Endothelial cell of umbilical vein (primary cell): ENCODE measurements at regions not wholly inside any gene's neighbourhood (a gene's known extent, or its start where the extent isn't known, plus 50 kb on each side); places are given as distances from the start of the nearest gene placed in this dataset.
A peak's percentile ranks its signal among the peaks of the same experiment; 100 is the strongest.

Source experiments
- BruUV-seq: library from RNA; stranded (reverse); fragments of 400-500 nt; replicated peaks from 2 replicates; lab custom pipeline; 2021; lab: Mats Ljungman, UMichigan
- CTCF ChIA-PET: fragments of 300-600, 350-600 bp; sonication (Branson Sonifier 250); formaldehyde crosslinking; loops from one replicate; lab custom pipeline; 2021; ENCODE audit warnings: antibody characterized with exemption, inconsistent platforms; lab: Charles Lee
- POLR2A ChIA-PET: fragments of 300-600, 350-600 bp; sonication (Branson Sonifier 250); formaldehyde crosslinking; loops from one replicate; lab custom pipeline; 2021; ENCODE audit warnings: antibody characterized with exemption, inconsistent platforms; lab: Charles Lee
- DNase-seq: peaks from one replicate; pipeline ENCODE4 v3.0.0-alpha.2; 2011; ENCODE audit warnings: low read depth, low spot score
- FAIRE-seq: peaks from 2 replicates; lab custom pipeline; 2011; peaks lifted over from hg19 to GRCh38; lab: Jason Lieb, UNC
- H2AFZ ChIP-seq: 2 replicates; pipeline ENCODE4 v1.6.0; 2012; ENCODE audit warnings: low read depth, low read length, control low read depth, inconsistent platforms
- H3K27ac ChIP-seq: 2 replicates; pipeline ENCODE4 v1.5.1; 2011; ENCODE audit warnings: low read depth, mild to moderate bottlenecking, control low read depth, low read length, moderate library complexity; ENCODE audit not compliant: insufficient read depth
- H3K27me3 ChIP-seq, 2 experiments: 2 replicates each; pipeline versions ENCODE4 v1.6.0 to v1.6.1; 2011; ENCODE audit warnings: low read length in 2 of 2, mixed read lengths in 1 of 2; ENCODE audit not compliant: control insufficient read depth in 2 of 2, insufficient read depth in 2 of 2
- H3K36me3 ChIP-seq, 2 experiments: 2 replicates in 1 of 2; 3 replicates in 1 of 2; pipeline ENCODE4 v1.5.1; 2011; ENCODE audit warnings: low read length in 2 of 2, mild to moderate bottlenecking in 1 of 2, moderate library complexity in 1 of 2; ENCODE audit not compliant: control insufficient read depth in 2 of 2, insufficient read depth in 2 of 2; ENCODE audit errors: extremely low read depth in 1 of 2
- H3K4me1 ChIP-seq: 3 replicates; pipeline ENCODE4 v1.5.1; 2011; ENCODE audit warnings: mild to moderate bottlenecking, low read length; ENCODE audit not compliant: control insufficient read depth, insufficient read depth; ENCODE audit errors: extremely low read depth
- H3K4me2 ChIP-seq: 2 replicates; pipeline ENCODE4 v1.6.1; 2011; ENCODE audit warnings: low read length, control low read depth, mixed read lengths; ENCODE audit not compliant: insufficient read depth
- H3K4me3 ChIP-seq, 3 experiments: fragments of 200-600 bp in 1 of 3; sonication (generic), shearing (Covaris generic) in 1 of 3; replicated peaks in 1 of 3; 2 replicates each; pipeline ENCODE4 v1.5.1; 2011 to 2016; ENCODE audit warnings: control low read depth in 3 of 3, low read length in 3 of 3, mild to moderate bottlenecking in 2 of 3, inconsistent platforms in 1 of 3, low read depth in 1 of 3, moderate library complexity in 1 of 3; ENCODE audit not compliant: insufficient read depth in 1 of 3
- H3K79me2 ChIP-seq: 2 replicates; pipeline ENCODE4 v1.6.0; 2012; ENCODE audit warnings: low read length, inconsistent platforms; ENCODE audit not compliant: control insufficient read depth, insufficient read depth
- H3K9ac ChIP-seq: replicated peaks from 2 replicates; pipeline ENCODE3; 2011; ENCODE audit warnings: low read length, control low read depth; ENCODE audit not compliant: insufficient read depth; ENCODE audit errors: extremely low read depth
- H3K9me1 ChIP-seq: replicated peaks from 3 replicates; pipeline ENCODE4 v1.6.0; 2011; ENCODE audit warnings: mild to moderate bottlenecking, low read length; ENCODE audit not compliant: control insufficient read depth, insufficient read depth; ENCODE audit errors: extremely low read depth
- H3K9me3 ChIP-seq: replicated peaks from 2 replicates; pipeline ENCODE4 v1.5.1; 2012; ENCODE audit warnings: low read length, inconsistent platforms; ENCODE audit not compliant: control insufficient read depth, insufficient read depth
- H4K20me1 ChIP-seq: replicated peaks from 2 replicates; pipeline ENCODE3; 2011; ENCODE audit warnings: mild to moderate bottlenecking, low read length; ENCODE audit not compliant: control insufficient read depth, insufficient read depth; ENCODE audit errors: extremely low read depth
- EZH2 ChIP-seq: IDR thresholded peaks from 2 replicates; pipeline ENCODE4 v1.6.1; 2012; ENCODE audit warnings: borderline replicate concordance, low read depth, mild to moderate bottlenecking, moderate library complexity, low read length, inconsistent platforms; ENCODE audit not compliant: severe bottlenecking
- FOS ChIP-seq: IDR thresholded peaks from 2 replicates; pipeline ENCODE4 v1.6.1; 2011; ENCODE audit warnings: mild to moderate bottlenecking, low read length, moderate library complexity, borderline replicate concordance; ENCODE audit not compliant: insufficient read depth
- GATA2 ChIP-seq: IDR thresholded peaks from 2 replicates; pipeline ENCODE4 v1.7.0; 2011; ENCODE audit warnings: low read depth, mild to moderate bottlenecking, moderate library complexity, mixed read lengths, low read length; ENCODE audit not compliant: insufficient read length, insufficient read depth
- JUN ChIP-seq: IDR thresholded peaks from 2 replicates; pipeline ENCODE4 v1.6.1; 2011; ENCODE audit warnings: borderline replicate concordance, low read depth; ENCODE audit not compliant: insufficient read length, insufficient read depth
- MYC ChIP-seq: IDR thresholded peaks from one replicate; pipeline ENCODE4 v1.6.1; 2011; ENCODE audit warnings: mild to moderate bottlenecking, low read depth, low read length
- POLR2A ChIP-seq: IDR thresholded peaks from 2 replicates; pipeline ENCODE4 v1.6.1; 2012; ENCODE audit warnings: low read depth, mild to moderate bottlenecking, control low read depth, low read length
- POLR2AphosphoS5 ChIP-seq: IDR thresholded peaks from 2 replicates; pipeline ENCODE4 v1.6.1; 2012; ENCODE audit warnings: low read depth, mild to moderate bottlenecking, control low read depth, low read length, moderate library complexity; ENCODE audit not compliant: insufficient read depth
- dilution Hi-C: fragments of 300-500 bp; cut with MboI; formaldehyde crosslinking; loops from one replicate; pipeline ENCODE4 v1.15.0; 2019; ENCODE audit warnings: low sequenced_read_pairs; ENCODE audit not compliant: extremely low pct_ligation_motif_present
- intact Hi-C: fragments of 100-400 bp; cut with micrococcal nuclease; formaldehyde crosslinking; loops from one replicate; pipeline ENCODE4 v1.10.0; 2022
- TF ChIP-seq, protein P1 (sequence below): IDR thresholded peaks from 2 replicates; pipeline ENCODE4 v1.6.1; 2011; ENCODE audit not compliant: insufficient read depth, insufficient read length
- TF ChIP-seq, protein P2 (sequence below), 2 donors: IDR thresholded peaks; 1 replicate in 1 of 2; 2 replicates in 1 of 2; pipeline ENCODE4 v1.5.1; 2011; ENCODE audit warnings: low read length in 2 of 2, mild to moderate bottlenecking in 2 of 2, moderate library complexity in 2 of 2, control low read depth in 1 of 2, inconsistent platforms in 1 of 2, low read depth in 1 of 2; ENCODE audit not compliant: insufficient read depth in 1 of 2; ENCODE audit errors: extremely low read depth in 1 of 2

DNA sequence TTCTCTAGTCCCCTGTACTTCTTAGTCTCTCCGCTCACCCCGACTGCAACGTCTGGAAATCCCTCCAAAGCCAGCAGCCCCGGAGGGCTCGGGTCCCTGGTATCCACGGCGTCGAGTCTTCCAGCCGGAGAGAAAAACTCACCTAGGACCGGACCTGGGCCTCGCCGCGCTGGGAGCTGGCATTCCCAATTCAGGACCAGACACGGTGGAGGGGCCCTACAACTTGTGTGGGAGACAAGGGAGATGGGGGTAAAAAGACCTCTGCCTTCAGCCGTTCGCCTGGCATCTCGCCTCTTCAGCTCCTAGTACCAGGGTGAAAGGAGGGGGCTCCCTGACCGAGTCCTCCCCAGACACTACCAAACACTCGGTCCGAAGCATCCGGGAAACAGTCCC lies 64.3 kb downstream of the GPX5 start:
- peaks cover 12% of the 10 kb centered on the region for H3K4me1 ChIP-seq
- no peak for TF ChIP-seq MYC
- H4K20me1 ChIP-seq: no peaks in the 10 kb centered on the region
- H3K9me3 ChIP-seq: no peaks in the 10 kb centered on the region
- no TSS peak for BruUV-seq
- H3K9me1 ChIP-seq: no peaks in the 10 kb centered on the region
- intact Hi-C loops: loop anchor here (2.0 to 10.0 kb wide), 6 partner anchors 47 to 685 kb away; partner anchors contain the start of gene ZSCAN12
- ChIA-PET POLR2A (no interaction called here), CTCF (interaction anchor here (1.1 to 3.4 kb wide), 3 partner anchors 9 to 47 kb away, joined by 3 to 15 read pairs (median 5); no protein-coding TSS in a partner anchor)
- H3K79me2 ChIP-seq: no peaks in the 10 kb centered on the region
- H3K27ac ChIP-seq: no peak overlapping the region
- peak overlapping the region; percentile 21 for H3K4me2 ChIP-seq
- H3K9ac ChIP-seq: no peak overlapping the region
- H2AFZ ChIP-seq: no peak overlapping the region
- peaks cover 22 to 45% of the 10 kb centered on the region in 2 experiments for H3K27me3 ChIP-seq
- H3K36me3 ChIP-seq: no peaks in the 10 kb centered on the region
- DNase-seq (no peak), FAIRE-seq (no peak)
- H3K4me3 ChIP-seq: no peak overlapping the region
- dilution Hi-C loops: no loop called here

DNA sequence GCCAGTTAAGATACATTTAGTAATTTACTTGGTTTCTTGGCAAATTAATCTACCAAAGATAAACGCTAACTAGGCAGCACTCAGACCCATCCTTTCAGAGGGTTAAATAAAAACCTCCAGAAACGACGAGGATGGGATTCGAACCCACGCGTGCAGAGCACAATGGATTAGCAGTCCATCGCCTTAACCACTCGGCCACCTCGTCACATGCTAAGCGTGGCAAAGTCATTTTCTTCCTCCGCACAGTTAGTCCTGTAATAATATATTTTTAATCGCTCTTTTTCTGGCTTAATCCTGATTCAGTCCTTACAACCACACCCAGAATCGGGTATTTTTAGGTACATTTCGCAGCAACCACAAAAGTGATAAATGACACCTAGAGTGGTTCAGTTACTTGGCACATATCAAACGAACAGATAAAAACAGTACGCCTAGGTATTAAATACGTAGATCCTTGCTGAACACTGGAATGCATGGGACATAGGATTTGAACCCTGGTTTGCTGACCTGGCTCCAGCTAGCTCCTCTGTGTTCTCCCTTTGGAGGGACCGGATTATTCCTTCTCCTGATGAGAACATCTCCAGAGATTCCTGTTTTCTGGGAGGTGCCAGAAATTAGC lies 71.6 kb downstream of the GPX5 start:
- TF ChIP-seq MYC (no peak), POLR2A (no peak), EZH2 (no peak), JUN (no peak), POLR2AphosphoS5 (no peak), GATA2 (no peak), FOS (no peak)
- TF ChIP-seq, protein P1, sequence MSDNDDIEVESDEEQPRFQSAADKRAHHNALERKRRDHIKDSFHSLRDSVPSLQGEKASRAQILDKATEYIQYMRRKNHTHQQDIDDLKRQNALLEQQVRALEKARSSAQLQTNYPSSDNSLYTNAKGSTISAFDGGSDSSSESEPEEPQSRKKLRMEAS: no peak
- TF ChIP-seq, protein P2, sequence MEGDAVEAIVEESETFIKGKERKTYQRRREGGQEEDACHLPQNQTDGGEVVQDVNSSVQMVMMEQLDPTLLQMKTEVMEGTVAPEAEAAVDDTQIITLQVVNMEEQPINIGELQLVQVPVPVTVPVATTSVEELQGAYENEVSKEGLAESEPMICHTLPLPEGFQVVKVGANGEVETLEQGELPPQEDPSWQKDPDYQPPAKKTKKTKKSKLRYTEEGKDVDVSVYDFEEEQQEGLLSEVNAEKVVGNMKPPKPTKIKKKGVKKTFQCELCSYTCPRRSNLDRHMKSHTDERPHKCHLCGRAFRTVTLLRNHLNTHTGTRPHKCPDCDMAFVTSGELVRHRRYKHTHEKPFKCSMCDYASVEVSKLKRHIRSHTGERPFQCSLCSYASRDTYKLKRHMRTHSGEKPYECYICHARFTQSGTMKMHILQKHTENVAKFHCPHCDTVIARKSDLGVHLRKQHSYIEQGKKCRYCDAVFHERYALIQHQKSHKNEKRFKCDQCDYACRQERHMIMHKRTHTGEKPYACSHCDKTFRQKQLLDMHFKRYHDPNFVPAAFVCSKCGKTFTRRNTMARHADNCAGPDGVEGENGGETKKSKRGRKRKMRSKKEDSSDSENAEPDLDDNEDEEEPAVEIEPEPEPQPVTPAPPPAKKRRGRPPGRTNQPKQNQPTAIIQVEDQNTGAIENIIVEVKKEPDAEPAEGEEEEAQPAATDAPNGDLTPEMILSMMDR (IDR thresholded peaks at IDR 0.05; ENCODE audit: extremely low read depth in 1 of 2, insufficient read depth in 1 of 2, low read depth in 1 of 2, low read length in 2 of 2): no peak
- Histone ChIP-seq H4K20me1 (no peaks in the 10 kb centered on the region), H3K4me3 (peak overlapping the region; percentile 13 to 74 (median 66)), H3K4me1 (no peaks in the 10 kb centered on the region), H3K27ac (no peak overlapping the region), H3K36me3 (no peaks in the 10 kb centered on the region), H2AFZ (peak overlapping the region; percentile 70), H3K9ac (no peak overlapping the region), H3K9me3 (no peaks in the 10 kb centered on the region), H3K4me2 (peak overlapping the region; percentile 93), H3K9me1 (no peaks in the 10 kb centered on the region), H3K79me2 (no peaks in the 10 kb centered on the region), H3K27me3 (no peaks in the 10 kb centered on the region)
- FAIRE-seq: peak; percentile 70
- POLR2A ChIA-PET: no interaction called here
- peak; percentile 48 for DNase-seq
- intact Hi-C loops: no loop called here
- CTCF ChIA-PET: interaction anchor here (1.1 kb wide), 1 partner anchor 10 kb away, joined by 5 read pairs; no protein-coding TSS in a partner anchor
- no TSS peak for BruUV-seq
- dilution Hi-C loops: no loop called here
